Transverse colon (tissue), 4 donors: ENCODE measurements at regions not wholly inside any gene's neighbourhood (a gene's known extent, or its start where the extent isn't known, plus 50 kb on each side); places are given as distances from the start of the nearest gene placed in this dataset.

Source experiments
- DNase-seq: peaks from one replicate; pipeline ENCODE4 v3.0.0-alpha.2; 2019
- H3K27ac ChIP-seq, 4 donors: fragments of 200-600 bp; sonication (generic); 2 replicates each; pipeline ENCODE4 v1.5.1; 2016 to 2018; ENCODE audit warnings: inconsistent platforms in 4 of 4
- H3K27me3 ChIP-seq: fragments of 200-600 bp; sonication (generic); 2 replicates; pipeline ENCODE4 v1.5.1; 2017; ENCODE audit warnings: inconsistent platforms
- H3K36me3 ChIP-seq, 4 donors: fragments of 200-600 bp; sonication (generic); 2 replicates each; pipeline ENCODE4 v1.5.1; 2017 to 2019; ENCODE audit warnings: inconsistent platforms in 4 of 4
- H3K4me1 ChIP-seq, 4 donors: fragments of 200-600 bp; sonication (generic); 2 replicates each; pipeline ENCODE4 v1.5.1; 2017 to 2020; ENCODE audit warnings: inconsistent platforms in 4 of 4
- H3K4me3 ChIP-seq, 4 donors: fragments of 200-600 bp; sonication (generic); 1 replicate in 1 of 4; 2 replicates in 3 of 4; pipeline versions ENCODE4 v1.5.1 to v1.6.1; 2017 to 2019; ENCODE audit warnings: inconsistent platforms in 4 of 4
- H3K9me3 ChIP-seq, 2 donors: fragments of 200-600 bp; sonication (generic); 2 replicates each; pipeline ENCODE4 v1.5.1; 2017 to 2019; ENCODE audit warnings: inconsistent platforms in 2 of 2
- EP300 ChIP-seq: sonication (generic); formaldehyde crosslinking; IDR thresholded peaks from one replicate; pipeline ENCODE4 v1.6.1; 2017; ENCODE audit warnings: antibody characterized with exemption, low read depth
- POLR2A ChIP-seq: fragments of 450-650 bp; IDR thresholded peaks from one replicate; pipeline ENCODE4 v1.6.1; 2016; ENCODE audit warnings: antibody characterized with exemption, mild to moderate bottlenecking, moderate library complexity
- POLR2AphosphoS5 ChIP-seq, 3 donors: sonication (generic); formaldehyde crosslinking; IDR thresholded peaks; one replicate each; pipeline ENCODE4 v1.6.1; 2016; ENCODE audit warnings: antibody characterized with exemption in 3 of 3
- WGBS, 2 donors: methylation state at CpG; one replicate each; pipeline ENCODE4 v1.1.5; 2018; ENCODE audit warnings: low coverage in 1 of 2; 5-methylcytosine and 5-hydroxymethylcytosine counted together
- in situ Hi-C, 4 donors: fragments of 200-750 bp; cut with MboI; loops; one replicate each; pipeline versions ENCODE4 v1.15.0 to v1.15.1; 2017; ENCODE audit warnings: low sequenced_read_pairs in 3 of 4, low pct_ligation_motif_present in 1 of 4, low pct_unique_long_range_greater_than_20kb in 1 of 4
- intact Hi-C: fragments of 100-400 bp; cut with DNase I; formaldehyde crosslinking; loops from one replicate; pipeline ENCODE4 v1.15.1; 2023; ENCODE audit warnings: low total_unique reads
- TF ChIP-seq, protein P1 (sequence below), 5 experiments: fragments of 200-600 bp in 3 of 5; fragments of 450-650 bp in 2 of 5; sonication (generic) in 3 of 5; IDR thresholded peaks; 1 replicate in 2 of 5; 2 replicates in 3 of 5; pipeline ENCODE4 v1.5.1; 2016 to 2017; ENCODE audit warnings: antibody characterized with exemption in 5 of 5, inconsistent platforms in 3 of 5, mild to moderate bottlenecking in 2 of 5, moderate library complexity in 1 of 5

GRCh38 chr13:21757763-21758162 is 86.9 kb downstream of the FGF9 start:
- in situ Hi-C loops: no loop called here
- TF ChIP-seq, protein P1, sequence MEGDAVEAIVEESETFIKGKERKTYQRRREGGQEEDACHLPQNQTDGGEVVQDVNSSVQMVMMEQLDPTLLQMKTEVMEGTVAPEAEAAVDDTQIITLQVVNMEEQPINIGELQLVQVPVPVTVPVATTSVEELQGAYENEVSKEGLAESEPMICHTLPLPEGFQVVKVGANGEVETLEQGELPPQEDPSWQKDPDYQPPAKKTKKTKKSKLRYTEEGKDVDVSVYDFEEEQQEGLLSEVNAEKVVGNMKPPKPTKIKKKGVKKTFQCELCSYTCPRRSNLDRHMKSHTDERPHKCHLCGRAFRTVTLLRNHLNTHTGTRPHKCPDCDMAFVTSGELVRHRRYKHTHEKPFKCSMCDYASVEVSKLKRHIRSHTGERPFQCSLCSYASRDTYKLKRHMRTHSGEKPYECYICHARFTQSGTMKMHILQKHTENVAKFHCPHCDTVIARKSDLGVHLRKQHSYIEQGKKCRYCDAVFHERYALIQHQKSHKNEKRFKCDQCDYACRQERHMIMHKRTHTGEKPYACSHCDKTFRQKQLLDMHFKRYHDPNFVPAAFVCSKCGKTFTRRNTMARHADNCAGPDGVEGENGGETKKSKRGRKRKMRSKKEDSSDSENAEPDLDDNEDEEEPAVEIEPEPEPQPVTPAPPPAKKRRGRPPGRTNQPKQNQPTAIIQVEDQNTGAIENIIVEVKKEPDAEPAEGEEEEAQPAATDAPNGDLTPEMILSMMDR (IDR thresholded peaks at IDR 0.05): no peak
- no peak for TF ChIP-seq POLR2A
- TF ChIP-seq EP300: no peak
- TF ChIP-seq POLR2AphosphoS5 (IDR thresholded peaks at IDR 0.05): no peak
- WGBS, 2 donors: 35 to 41% methylated on average over 2 of the region's 2 CpGs
- Histone ChIP-seq H3K27ac (no peak overlapping the region), H3K4me3 (no peak overlapping the region), H3K4me1 (peaks cover 0 to 5% (median 0%) of the 10 kb centered on the region in 4 donors), H3K9me3 (no peaks in the 10 kb centered on the region), H3K36me3 (no peaks in the 10 kb centered on the region), H3K27me3 (no peaks in the 10 kb centered on the region)
- no peak for DNase-seq
- intact Hi-C loops: loop anchor here (5.0 kb wide), 1 partner anchor 120 kb away; no protein-coding TSS in a partner anchor

- TF ChIP-seq POLR2AphosphoS5 (IDR thresholded peaks at IDR 0.05): no peak
- no peak for TF ChIP-seq EP300
- no peak for TF ChIP-seq POLR2A
- TF ChIP-seq, protein P1 (IDR thresholded peaks at IDR 0.05): no peak
- intact Hi-C loops: loop anchor here (5.0 kb wide), 1 partner anchor 119 kb away; no protein-coding TSS in a partner anchor
- no peaks in the 10 kb centered on the region for H3K27me3 ChIP-seq
- H3K36me3 ChIP-seq: no peaks in the 10 kb centered on the region
- H3K4me3 ChIP-seq: no peak overlapping the region
- in situ Hi-C loops: no loop called here
- no peaks in the 10 kb centered on the region for H3K4me1 ChIP-seq
- no peak overlapping the region for H3K27ac ChIP-seq
- no peaks in the 10 kb centered on the region for H3K9me3 ChIP-seq
- WGBS, 2 donors: 60 to 66% methylated on average over 1 to 5 of the region's 5 CpGs
- no peak for DNase-seq
Observed at GRCh38 chr13:21758441-21758840, 87.6 kb downstream of the FGF9 start.

- Histone ChIP-seq H3K27me3 (no peaks in the 10 kb centered on the region), H3K9me3 (no peaks in the 10 kb centered on the region), H3K4me1 (no peaks in the 10 kb centered on the region), H3K4me3 (no peak overlapping the region), H3K36me3 (no peaks in the 10 kb centered on the region), H3K27ac (no peak overlapping the region)
- no peak for DNase-seq
- TF ChIP-seq, protein P1 (IDR thresholded peaks at IDR 0.05): no peak
- in situ Hi-C loops (no loop called here), intact Hi-C loops (loop anchor here (5.0 kb wide), 1 partner anchor 118 kb away; no protein-coding TSS in a partner anchor)
- 43 to 47% methylated on average over 5 of the region's 5 CpGs for WGBS, 2 donors
Observed at GRCh38 chr13:21759463-21759862, 88.6 kb downstream of the FGF9 start.

DNA sequence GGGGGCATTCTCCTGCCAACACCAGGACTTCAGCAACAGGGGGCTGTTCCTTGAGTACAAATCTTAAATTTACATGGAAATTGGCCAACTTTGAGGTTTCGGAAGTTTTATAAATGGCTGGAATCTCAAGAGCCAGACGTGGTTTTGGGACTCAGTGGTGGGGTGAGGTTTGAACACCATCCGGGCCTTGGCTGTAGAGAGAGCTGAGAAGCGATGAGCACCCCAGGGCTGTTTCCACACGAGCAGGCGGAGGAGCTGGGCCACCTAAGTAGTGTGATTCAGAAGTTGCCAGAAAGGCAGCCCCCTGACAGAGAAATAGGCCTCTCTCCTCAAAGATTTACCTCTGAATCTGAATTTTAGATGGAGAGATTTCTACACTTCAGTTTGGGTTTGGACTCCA is 89.0 kb downstream of the FGF9 start:
- 60 to 82% methylated on average over 1 to 6 of the region's 6 CpGs for WGBS, 2 donors
- no peak overlapping the region for H3K27ac ChIP-seq
- no peak for DNase-seq

More for the DNA sequence above, 89.0 kb downstream of the FGF9 start:
- no peaks in the 10 kb centered on the region for H3K4me1 ChIP-seq
- no peak overlapping the region for H3K4me3 ChIP-seq
- TF ChIP-seq EP300: no peak
- TF ChIP-seq, protein P1 (IDR thresholded peaks at IDR 0.05): no peak
- no peak for TF ChIP-seq POLR2A
- no peak for TF ChIP-seq POLR2AphosphoS5 (IDR thresholded peaks at IDR 0.05)
- no peaks in the 10 kb centered on the region for H3K9me3 ChIP-seq
- no peaks in the 10 kb centered on the region for H3K27me3 ChIP-seq
- in situ Hi-C loops (no loop called here), intact Hi-C loops (loop anchor here (5.0 kb wide), 1 partner anchor 117 kb away; no protein-coding TSS in a partner anchor)
- no peaks in the 10 kb centered on the region for H3K36me3 ChIP-seq
